H1 (cell line): ENCODE measurements at regions not wholly inside any gene's neighbourhood (a gene's known extent, or its start where the extent isn't known, plus 50 kb on each side); places are given as distances from the start of the nearest gene placed in this dataset.

Experiments
- BCL11A ChIP-seq, 2 experiments: IDR thresholded peaks; one replicate each; pipeline ENCODE4 v1.6.1; 2011; ENCODE audit warnings: low read depth in 2 of 2, low read length in 2 of 2, mild to moderate bottlenecking in 2 of 2
- CREB1 ChIP-seq: IDR thresholded peaks from 2 replicates; pipeline ENCODE4 v1.6.1; 2012; ENCODE audit warnings: inconsistent platforms
- CTCF ChIP-seq, 3 experiments: IDR thresholded peaks; 1 replicate in 2 of 3; 2 replicates in 1 of 3; pipeline versions ENCODE4 v1.5.1 to v1.6.1; 2011; ENCODE audit warnings: low read length in 3 of 3, mild to moderate bottlenecking in 3 of 3, inconsistent platforms in 2 of 3, low read depth in 1 of 3, moderate library complexity in 1 of 3; ENCODE audit not compliant: insufficient read depth in 1 of 3; ENCODE audit errors: control extremely low read depth in 1 of 3
- EGR1 ChIP-seq: IDR thresholded peaks from 2 replicates; pipeline ENCODE4 v1.6.1; 2011; ENCODE audit warnings: low read depth, low read length, borderline replicate concordance
- EZH2 ChIP-seq: fragments of 200-600 bp; sonication (generic); IDR thresholded peaks from 2 replicates; pipeline ENCODE4 v1.7.1; 2012; ENCODE audit warnings: low read depth, mild to moderate bottlenecking, moderate library complexity, low read length, inconsistent platforms; ENCODE audit not compliant: severe bottlenecking
- JUND ChIP-seq: IDR thresholded peaks from 2 replicates; pipeline ENCODE4 v1.6.1; 2011; ENCODE audit warnings: mild to moderate bottlenecking, improper control_type of control experiment, low read length
- POLR2AphosphoS5 ChIP-seq: IDR thresholded peaks from 2 replicates; pipeline ENCODE4 v1.6.1; 2011; ENCODE audit warnings: low read depth, low read length
- SUZ12 ChIP-seq: fragments of 200-600 bp; sonication (generic); IDR thresholded peaks from 2 replicates; pipeline ENCODE4 v1.6.1; 2012; ENCODE audit warnings: mild to moderate bottlenecking, inconsistent platforms, low read length, moderate library complexity, mixed read lengths
- TEAD4 ChIP-seq: IDR thresholded peaks from 2 replicates; pipeline ENCODE4 v1.6.1; 2012; ENCODE audit warnings: low read depth, low read length, inconsistent platforms, mixed read lengths
- USF2 ChIP-seq: IDR thresholded peaks from 2 replicates; pipeline ENCODE4 v1.6.1; 2011; ENCODE audit warnings: low read length, improper control_type of control experiment
- YY1 ChIP-seq: IDR thresholded peaks from 2 replicates; pipeline ENCODE4 v1.6.1; 2011; ENCODE audit warnings: low read depth, mild to moderate bottlenecking, low read length

- no peak for TF ChIP-seq TEAD4
- no peak for TF ChIP-seq CTCF (IDR thresholded peaks at IDR 0.05; ENCODE audit: control extremely low read depth in 1 of 3, insufficient read depth in 1 of 3, low read depth in 1 of 3, low read length in 3 of 3)
- no peak for TF ChIP-seq EGR1
- TF ChIP-seq POLR2AphosphoS5 = no peak
- TF ChIP-seq USF2 = no peak
- TF ChIP-seq CREB1 = no peak
- no peak for TF ChIP-seq YY1
- no peak for TF ChIP-seq SUZ12
- no peak for TF ChIP-seq EZH2
- TF ChIP-seq BCL11A (IDR thresholded peaks at IDR 0.05; ENCODE audit: low read depth in 2 of 2, low read length in 2 of 2) = no peak
- no peak for TF ChIP-seq JUND
These were observed 95.9 kb upstream of the AKAP13 start for GRCh38 chr15:85284497-85284896.
